ENCODE measurements at regions not wholly inside any gene's neighbourhood (a gene's known extent, or its start where the extent isn't known, plus 50 kb on each side); places are given as distances from the start of the nearest gene placed in this dataset.

DNA sequence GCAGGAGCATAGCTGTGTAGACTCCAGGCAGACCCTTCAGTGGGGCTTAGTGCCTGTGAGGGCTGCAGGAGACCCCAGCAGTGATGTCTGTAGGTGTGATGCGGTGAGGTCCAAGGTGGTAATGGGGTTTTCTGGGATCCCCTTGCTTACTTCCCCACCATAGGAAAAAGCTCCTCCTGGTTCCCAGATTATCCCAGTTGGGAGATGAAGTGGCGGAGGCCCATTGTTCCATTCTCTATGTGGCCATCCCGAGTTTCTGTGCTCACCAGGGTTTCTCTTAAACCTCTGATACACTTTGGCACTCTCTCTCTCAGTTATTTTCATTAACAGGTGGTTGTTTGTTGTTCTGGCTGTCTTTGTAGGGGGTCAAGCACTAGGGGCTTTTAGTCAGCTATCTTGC is 146.7 kb upstream of the IGF1R start:
- TF ChIP-seq CTCF (IDR thresholded peaks at IDR 0.05; ENCODE audit: low read depth, low read length) = no peak
- no peak for DNase-seq
- H3K36me3 ChIP-seq = no peaks in the 10 kb centered on the region
- H3K9me3 ChIP-seq = no peaks in the 10 kb centered on the region
- H3K4me1 ChIP-seq = no peaks in the 10 kb centered on the region
- peaks cover 44% of the 10 kb centered on the region for H3K27me3 ChIP-seq
- H3K4me3 ChIP-seq (ENCODE audit: low read depth, low read length) = no peak overlapping the region

DNA sequence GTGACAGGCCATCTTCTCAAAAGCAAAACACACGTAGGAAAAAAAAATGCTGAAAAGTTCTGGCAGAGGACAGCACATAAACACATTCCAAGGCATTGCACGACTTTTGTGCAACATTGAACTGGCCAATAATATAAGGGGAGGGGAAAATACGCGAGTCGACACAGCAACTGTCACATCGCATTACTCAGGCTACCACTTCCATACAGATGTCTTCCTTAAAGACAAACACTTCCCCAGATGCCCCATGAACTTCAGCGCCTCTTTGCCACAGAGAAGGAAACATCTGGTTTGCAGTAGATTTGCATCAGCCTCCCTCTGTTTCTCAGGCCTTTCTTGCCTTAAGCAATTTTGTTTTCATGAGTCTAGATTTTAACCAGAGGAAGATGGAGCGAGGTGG is 144.4 kb upstream of the IGF1R start:
- no peaks in the 10 kb centered on the region for H3K36me3 ChIP-seq
- no peaks in the 10 kb centered on the region for H3K4me1 ChIP-seq
- H3K9me3 ChIP-seq = no peaks in the 10 kb centered on the region
- DNase-seq = no peak
- TF ChIP-seq CTCF (IDR thresholded peaks at IDR 0.05; ENCODE audit: low read depth, low read length) = no peak
- H3K4me3 ChIP-seq (ENCODE audit: low read depth, low read length) = no peak overlapping the region
- H3K27me3 ChIP-seq = peaks cover 56% of the 10 kb centered on the region

DNA sequence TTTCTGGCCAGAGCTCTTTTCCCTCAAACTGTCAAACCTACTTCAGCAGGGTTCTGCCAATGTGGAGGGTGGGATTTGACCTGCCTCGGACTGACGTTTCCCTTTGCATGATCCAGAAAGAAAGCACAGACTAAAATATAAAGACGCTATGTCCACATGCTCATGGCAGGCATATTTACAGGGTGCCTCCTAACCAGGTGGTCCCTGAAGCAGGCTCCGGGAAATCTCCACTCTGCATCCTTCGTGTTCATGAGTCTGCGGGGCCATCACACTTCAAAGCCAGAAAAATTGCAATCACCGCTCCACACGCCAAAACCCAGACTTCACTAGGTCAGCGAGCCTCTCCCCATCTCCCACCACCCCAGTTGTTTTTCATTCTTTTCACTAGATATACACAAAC is 143.3 kb upstream of the IGF1R start:
- Histone ChIP-seq H3K27me3 (peaks cover 56% of the 10 kb centered on the region), H3K9me3 (no peaks in the 10 kb centered on the region), H3K4me1 (no peaks in the 10 kb centered on the region), H3K36me3 (no peaks in the 10 kb centered on the region), H3K4me3 (ENCODE audit: low read depth, low read length) (no peak overlapping the region)
- no peak for DNase-seq
- TF ChIP-seq CTCF (IDR thresholded peaks at IDR 0.05; ENCODE audit: low read depth, low read length) = no peak

GRCh38 chr15:98505611-98506031 is 142.7 kb upstream of the IGF1R start:
- Histone ChIP-seq H3K4me3 (ENCODE audit: low read depth, low read length) (no peak overlapping the region), H3K27me3 (peaks cover 56% of the 10 kb centered on the region)

DNA sequence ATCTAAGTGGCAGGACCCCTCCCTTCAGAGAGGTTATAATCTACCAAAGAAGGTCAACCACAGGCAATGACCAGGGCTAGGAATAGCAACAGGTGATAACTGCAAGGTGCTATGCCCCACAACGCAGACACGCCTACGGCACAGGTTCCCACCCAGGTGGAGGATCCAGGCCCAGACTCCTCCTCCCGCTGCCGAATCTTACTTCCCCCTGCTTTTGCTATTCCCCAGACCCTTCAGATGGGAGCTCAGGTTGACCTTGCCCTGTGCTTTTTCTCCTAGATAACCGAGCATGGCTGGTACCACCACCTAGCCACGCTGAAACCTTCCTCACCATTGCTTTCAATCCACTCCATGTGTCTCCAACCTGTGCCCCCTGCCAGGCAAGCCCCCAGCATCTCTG is 142.2 kb upstream of the IGF1R start:
- H3K36me3 ChIP-seq = no peaks in the 10 kb centered on the region
- no peak for DNase-seq
- peaks cover 56% of the 10 kb centered on the region for H3K27me3 ChIP-seq
- TF ChIP-seq CTCF (IDR thresholded peaks at IDR 0.05; ENCODE audit: low read depth, low read length) = no peak
- no peak overlapping the region for H3K4me3 ChIP-seq (ENCODE audit: low read depth, low read length)
- no peaks in the 10 kb centered on the region for H3K4me1 ChIP-seq
- H3K9me3 ChIP-seq = no peaks in the 10 kb centered on the region

More at GRCh38 chr15:98505611-98506031, 142.7 kb upstream of the IGF1R start:
- Histone ChIP-seq H3K9me3 (no peaks in the 10 kb centered on the region), H3K4me1 (no peaks in the 10 kb centered on the region), H3K36me3 (no peaks in the 10 kb centered on the region)
- no peak for TF ChIP-seq CTCF (IDR thresholded peaks at IDR 0.05; ENCODE audit: low read depth, low read length)
- no peak for DNase-seq

- no peaks in the 10 kb centered on the region for H3K4me1 ChIP-seq
- no peak overlapping the region for H3K4me3 ChIP-seq (ENCODE audit: low read depth, low read length)
- no peak for TF ChIP-seq CTCF (IDR thresholded peaks at IDR 0.05; ENCODE audit: low read depth, low read length)
- no peak for DNase-seq
- no peaks in the 10 kb centered on the region for H3K36me3 ChIP-seq
- peaks cover 54% of the 10 kb centered on the region for H3K27me3 ChIP-seq
- no peaks in the 10 kb centered on the region for H3K9me3 ChIP-seq
Measured at GRCh38 chr15:98506711-98507110, 141.6 kb upstream of the IGF1R start.

Data from BE2C (cell line).